ENCODE measurements at regions not wholly inside any gene's neighbourhood (a gene's known extent, or its start where the extent isn't known, plus 50 kb on each side); places are given as distances from the start of the nearest gene placed in this dataset.

DNA sequence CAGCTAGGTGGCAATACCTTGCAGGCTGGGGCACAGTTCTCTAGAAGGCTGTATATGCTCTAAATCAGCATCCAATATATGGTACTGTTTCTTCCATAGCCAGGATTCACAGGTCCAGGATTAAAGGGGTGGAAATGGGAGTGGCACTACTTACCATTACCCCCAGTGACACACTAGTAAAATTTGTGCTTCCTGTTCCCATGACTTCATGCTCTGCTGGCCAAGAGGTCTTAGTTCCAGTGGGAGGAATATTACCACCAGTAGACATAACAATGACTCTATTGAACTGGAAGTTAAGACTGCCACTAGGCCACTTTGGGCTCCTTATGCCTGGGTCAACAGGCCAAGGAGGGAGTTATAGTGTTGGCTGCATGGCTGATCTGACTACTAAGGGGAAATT, 174.3 kb upstream of the TNFAIP3 start:
- DNase-seq: no peak

DNA sequence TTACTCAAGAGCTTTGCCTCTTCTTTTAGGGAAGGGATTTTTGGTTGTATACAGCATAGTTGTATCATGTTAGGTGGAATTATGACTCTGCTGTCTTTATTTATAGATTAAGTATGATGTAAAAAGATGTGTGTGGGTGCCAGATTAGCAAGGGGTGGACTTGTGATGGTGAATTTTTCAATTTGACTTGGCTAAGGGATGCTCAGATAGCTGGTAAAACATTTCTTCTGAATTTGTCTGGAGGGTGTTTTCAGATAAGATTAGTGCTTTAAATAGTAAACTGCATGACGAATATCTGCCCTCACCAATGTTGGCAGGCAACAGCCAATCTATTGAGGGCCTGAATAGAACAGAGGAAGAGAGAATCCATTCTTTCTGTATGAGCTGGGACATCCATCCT, 173.3 kb upstream of the TNFAIP3 start:
- DNase-seq: no peak

DNA sequence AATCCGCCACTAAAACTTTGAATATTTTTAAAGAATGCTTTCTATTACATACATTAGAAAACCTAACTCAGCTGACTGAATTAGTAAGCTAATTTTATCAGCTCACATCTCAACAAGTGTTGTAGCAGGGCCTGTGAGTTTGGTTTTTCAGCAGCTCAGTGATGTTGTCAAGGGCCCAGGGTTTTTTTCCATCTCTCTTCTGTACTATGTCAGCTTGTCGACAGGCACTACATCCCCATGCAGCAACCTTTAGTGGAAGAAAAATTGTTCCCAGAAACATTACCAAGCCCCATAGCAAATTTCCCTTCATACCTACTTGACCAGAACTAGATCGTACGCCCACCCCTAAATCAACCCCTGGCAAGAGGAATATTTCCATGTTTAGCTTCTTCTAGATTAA, 170.3 kb upstream of the TNFAIP3 start:
- no peak for DNase-seq

DNA sequence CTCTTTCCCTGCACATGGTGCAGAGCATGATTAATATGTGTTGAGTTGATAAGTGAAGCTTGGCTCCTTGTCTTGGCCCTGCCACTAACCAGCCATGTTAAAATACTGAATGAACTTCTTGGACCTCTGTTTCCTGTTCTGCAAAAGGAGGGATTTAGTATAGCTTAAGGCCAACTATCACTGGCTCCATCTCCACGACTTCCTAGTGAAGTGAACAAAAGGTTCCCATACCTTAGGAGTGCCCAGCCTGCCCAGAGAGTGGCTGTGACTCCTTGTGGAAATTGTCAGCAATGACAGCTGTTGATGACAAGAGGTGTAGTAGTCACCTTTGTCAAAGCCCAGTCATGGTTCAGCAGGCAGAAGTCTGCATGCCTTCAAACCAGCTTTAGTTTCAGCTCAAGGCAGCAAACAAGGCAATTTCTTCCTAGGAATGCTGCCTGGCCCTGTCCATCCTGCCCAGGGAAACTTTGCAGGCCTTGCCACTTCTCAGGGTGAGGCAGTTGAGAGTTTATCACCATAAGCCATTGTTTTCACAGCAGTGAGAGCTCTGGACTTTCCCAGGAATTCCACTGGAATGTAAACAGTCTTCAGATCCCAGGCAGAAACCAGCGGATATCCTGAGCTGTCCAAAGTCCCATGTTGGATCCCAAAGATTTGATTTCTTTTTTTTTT, 169.7 kb upstream of the TNFAIP3 start:
- DNase-seq: no peak

DNA sequence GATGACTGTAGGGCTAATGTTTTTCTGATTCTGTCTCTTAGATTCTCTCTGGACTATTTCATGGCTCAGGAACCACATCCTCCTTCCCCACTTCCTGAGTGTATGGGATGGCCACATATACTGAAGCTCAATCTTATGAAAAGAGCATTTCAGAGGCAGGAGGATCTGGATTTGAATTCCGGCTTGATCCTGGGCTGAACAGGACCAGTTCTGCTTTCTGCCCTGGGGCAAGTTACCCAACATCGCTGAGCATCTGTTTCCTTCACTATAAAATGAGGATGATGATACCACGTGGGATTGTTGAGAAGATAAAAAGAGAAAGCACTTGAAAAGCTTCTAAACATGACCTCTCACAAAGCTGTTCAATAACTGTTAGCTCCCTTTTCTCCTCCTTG, 168.4 kb upstream of the TNFAIP3 start:
- no peak for DNase-seq

DNA sequence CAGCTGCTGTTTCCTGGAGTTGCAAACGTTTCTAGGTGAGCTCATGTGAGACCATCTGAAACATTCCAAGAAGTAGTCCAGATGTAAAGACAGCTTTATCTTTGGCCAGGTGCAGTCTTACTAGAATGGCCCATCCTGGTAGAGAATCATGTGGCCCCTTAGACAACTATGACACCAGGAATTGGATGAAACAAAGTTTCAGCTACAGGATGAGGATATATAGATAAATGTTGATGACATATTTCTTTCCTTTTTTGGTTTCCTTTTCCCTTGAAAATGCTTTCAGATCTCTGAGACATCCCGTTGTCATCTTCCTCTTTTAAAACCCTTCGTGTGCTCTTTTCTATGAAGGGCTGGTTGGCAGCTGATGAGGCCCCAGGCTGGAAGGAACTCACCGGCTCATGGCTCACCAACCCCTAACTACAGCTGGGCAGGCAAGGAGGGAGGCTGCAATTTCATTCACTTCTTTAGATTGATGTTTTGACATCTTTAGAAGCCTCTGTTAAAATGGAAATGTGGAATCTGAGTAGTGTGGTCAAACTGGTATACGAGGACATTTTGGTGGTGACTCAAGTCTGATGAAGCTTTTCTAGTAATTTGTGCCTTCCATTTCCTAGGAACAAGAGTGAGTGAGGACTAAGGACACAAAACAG, 167.9 kb upstream of the TNFAIP3 start:
- DNase-seq: no peak

DNA sequence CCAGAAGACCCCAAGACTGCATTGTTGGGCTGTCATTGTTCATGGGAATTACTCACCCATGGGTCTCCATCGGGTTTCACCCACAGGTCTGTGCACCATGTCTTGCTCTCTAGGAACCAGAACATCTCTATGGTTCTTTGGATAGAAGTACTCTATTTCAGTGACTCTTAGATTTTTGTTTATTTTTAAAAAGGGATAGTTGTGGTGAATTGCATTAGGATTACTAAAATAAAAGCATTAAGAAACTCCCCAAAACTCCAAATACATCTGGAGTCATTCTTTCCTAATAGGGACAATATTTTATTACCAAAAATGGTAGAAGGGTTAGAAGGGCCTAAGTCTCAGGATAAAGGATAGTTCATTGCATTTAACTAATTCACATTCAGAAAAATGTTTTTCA, 166.9 kb upstream of the TNFAIP3 start:
- no peak for DNase-seq

DNA sequence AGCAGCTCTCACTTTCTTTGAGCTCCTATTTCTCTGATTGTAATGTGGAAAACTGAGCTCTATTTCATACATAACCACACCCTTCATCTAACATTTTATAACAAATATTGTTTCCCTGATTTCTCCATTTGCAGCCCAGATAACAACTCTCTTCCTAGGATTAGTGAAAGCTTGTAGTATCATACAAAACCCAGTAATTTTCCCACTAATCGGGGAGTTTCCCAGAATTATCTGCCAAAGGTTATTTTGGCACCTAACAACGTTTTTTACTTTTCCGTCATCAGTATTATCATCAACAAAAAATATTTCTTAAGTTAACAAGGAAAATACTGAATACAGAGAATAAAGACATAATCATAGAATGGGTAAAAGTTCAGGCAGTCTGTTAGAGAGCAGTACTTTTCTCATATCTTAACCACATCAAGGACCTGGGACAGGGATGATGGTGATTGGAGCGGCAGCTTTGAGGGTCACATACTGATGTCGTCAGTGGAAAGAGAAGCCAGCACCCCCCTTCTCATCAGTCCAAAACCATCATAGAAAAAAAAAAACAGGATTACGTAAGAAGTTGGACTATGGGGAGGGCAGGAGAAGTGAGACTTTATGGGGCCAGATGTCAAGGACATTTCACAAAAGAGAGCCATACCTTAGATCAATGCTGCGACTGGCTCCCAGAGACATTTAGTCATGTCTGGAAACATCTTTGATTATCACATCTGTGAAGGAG, 166.1 kb upstream of the TNFAIP3 start:
- DNase-seq: no peak

DNA sequence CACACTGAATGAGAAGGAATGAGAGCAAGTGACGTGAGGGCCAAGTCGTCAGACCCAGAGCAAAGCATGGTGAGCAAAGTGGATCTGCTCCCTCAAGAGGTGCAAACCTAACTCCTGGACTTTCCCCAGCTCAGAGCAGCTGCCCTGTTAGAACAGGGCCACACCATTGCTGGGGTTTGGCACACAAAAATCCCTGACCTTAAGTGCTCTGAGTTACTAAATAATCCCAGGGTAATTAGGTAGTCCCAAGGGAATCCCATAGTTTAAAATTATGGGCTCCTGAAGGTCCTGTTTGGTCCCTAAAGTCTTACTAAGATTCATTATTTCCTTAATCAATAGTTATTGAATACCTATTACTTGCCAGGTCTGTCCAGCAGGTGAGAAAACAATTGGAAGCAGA, 165.1 kb upstream of the TNFAIP3 start:
- no peak for DNase-seq

DNA sequence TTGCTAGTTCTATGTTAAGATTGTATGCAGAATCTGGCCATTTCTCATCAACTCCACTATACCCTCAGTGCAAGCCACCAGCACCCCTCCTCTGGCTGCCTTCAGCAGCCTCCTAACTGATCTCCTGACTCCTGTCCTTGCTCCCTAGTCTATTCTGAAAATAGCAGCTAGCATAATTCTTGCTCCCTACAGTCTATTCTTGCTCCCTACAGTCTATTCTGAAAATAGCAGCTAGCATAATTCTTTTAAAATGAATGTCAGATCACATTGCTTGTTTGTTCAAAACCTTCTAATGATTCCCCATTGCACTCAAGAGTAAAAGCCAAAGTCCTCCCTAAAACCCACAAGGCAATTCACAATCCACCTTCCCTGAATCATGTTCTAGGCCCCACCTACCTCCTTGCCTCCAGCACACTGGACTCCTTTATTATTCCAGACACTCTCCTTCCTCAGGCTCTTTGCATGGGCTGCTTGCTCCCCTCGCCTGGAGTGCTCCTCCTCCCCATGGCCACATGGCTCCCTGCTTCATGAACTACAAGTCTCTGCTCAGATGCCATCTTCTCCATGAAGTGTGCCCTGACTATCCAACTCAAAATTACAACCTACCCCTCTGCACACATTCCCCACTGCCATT, 164.2 kb upstream of the TNFAIP3 start:
- no peak for DNase-seq

DNA sequence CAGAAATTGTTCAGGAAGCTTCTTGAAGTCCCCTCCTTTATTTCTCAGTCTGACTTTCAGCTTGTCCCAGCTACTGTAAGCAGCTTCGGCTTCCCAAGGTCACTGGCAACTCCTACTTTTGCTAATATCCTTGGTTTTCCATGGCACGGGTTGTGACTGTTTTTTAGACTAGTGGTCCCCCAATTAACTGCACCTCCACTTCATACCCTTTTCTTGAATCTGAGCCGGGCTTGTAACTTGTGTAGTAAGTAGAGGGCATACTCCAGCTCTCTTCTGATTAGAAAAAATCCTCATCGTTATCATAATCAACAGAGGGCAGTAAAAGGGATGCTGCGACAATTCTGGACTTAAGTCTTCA, 162.3 kb upstream of the TNFAIP3 start:
- no peak for DNase-seq

DNA sequence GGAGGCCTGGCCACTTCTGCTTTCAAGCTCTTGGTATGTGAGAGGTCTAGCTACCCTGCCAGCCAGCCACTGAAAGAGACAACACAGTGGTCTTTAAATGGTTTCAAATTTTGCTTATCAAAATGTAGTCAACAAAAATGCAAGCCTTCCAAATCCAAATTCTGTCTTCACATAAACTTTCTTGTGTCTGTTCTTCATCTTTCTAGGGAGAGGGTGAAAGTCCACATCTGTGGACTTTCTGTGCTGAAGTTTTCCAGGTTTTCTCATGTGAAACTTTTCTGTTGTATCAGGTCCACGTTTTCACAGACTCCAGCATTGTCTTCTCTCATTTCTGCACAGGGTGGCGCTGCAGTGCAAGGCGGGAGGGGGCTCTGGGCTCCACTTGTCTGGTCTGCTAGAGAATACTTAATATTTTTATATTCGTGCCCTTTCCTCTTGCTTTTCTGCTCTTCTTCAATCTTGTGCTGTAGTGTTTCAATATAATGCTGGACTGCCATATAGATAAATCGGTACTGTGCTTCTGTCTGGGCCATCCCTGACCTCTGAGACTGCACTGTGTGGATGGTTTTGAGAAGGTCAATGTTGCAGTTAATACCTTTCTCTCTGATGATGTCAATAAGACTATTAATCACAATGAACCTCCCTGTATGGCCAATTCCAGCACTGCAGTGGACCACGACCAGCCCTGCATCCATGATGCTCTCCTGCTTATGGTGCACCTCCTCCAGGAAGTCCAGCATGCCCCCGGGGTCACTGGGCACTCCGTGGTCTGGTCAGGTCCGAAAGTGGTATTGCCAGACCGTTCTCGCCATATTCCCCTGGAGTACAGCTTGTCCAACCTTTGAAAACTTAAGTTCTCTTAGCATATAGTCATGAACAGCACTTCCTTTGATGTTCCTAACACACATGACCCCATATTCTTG, 161.6 kb upstream of the TNFAIP3 start:
- DNase-seq: peak; percentile 49

DNA sequence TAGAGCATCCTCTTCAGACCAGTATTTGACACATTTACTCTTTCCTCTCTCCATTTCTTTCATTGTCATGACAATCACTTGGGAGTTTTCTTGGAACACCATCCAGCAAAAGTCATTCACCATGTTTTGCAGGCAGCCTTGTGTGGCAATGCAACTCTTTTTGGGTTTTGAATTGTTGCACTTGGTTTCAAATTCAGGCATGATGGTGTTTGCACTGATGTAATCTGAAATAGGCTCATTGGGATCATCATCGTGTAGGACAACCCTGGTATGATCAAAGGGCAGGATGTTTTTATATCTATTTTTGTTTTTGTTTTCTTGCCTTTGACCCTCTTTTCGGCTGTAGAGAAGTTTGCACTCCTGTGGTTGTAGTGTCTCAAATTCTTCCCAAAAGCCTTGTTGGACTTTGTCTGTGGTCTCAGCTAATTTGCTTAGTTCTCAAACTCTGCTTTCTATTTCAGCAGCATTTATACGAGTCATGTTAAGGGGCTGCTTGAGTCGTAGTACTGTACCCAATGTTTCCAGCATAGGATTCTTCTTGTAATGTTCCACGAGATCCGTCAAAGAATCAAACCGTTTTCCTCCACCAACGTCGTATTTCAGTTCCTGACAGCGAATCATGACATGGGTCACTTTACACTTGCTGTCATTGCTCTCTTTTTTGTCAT, 160.8 kb upstream of the TNFAIP3 start:
- no peak for DNase-seq

DNA sequence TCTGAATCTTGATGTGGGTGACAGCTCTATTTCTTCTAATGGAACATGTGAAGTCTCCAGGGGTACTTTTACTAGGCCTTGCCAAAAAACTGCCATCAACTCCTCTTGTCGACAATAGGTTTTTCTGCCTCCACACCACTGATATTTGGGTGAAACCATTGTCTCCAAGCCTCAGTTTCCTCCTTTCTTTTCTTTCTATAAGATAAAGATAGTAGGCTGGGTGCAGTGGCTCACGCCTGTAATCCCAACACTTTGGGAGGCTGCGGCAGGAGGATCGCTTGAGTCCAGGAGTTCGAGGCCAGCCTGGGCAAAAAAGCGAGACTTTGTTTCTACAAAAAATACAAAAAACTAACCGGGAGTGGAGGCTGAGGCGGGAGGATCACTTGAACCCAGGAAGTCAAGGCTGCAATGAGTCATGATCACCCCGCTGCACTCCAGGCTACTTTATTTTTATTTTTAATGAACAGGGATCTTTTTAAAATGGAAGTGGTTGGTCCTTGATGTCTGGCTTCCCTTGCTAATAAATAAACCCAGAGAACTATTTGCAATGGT, 159.9 kb upstream of the TNFAIP3 start:
- no peak for DNase-seq

DNA sequence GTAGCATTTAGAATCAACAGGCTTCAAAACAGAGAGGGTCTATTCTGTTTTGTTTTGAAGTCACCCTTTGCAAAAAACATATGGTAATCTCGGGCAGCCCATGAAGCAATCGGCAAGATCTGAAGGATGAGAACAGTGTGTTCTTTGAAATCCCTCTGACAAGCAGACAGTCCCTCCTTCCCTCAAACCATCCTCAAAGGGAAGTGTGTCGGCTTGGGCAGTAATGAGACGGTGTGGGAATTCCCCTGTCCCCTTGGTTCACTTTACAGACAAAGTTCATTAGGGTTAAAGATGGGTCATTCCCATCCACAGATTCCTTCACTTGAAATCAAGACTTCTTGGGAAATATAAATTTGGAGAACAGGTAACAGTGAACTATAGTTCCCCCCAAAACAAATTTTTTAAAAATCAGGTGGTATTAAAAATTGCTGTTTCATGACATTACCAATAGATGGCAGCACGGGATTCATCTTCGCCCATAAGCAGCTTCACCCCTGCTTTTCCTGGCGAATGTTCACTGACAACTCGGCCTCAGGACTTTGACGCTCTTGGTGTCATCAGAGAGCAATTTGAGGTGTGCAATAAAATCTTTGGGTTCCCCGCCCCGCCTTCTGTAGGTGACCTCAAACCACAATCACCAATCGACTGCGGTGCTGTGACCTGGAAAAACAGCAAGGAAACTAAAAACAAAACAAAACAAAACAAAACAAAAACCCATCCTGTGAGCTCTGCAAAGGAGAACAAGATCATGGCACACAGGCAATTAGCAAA, 159.3 kb upstream of the TNFAIP3 start:
- peak; percentile 49 for DNase-seq

DNA sequence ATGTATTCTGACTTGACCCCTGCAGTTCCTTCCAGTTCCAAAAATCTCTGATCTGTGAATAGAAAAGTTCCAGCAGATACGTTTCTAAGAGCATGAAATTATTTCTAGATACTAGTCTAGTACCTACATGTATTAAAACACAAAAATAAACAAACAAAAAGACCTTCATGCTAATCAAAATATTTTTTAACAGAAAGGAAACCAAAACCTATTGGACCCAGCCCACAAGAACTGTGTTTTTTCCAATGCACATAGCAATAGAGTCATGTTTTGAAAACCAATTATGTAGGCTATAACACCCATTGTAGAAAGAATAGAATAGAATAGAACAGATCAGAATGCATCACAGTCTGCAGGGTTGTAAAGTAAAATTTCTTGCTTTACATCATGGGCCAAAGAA, 158.6 kb upstream of the TNFAIP3 start:
- DNase-seq: no peak

DNA sequence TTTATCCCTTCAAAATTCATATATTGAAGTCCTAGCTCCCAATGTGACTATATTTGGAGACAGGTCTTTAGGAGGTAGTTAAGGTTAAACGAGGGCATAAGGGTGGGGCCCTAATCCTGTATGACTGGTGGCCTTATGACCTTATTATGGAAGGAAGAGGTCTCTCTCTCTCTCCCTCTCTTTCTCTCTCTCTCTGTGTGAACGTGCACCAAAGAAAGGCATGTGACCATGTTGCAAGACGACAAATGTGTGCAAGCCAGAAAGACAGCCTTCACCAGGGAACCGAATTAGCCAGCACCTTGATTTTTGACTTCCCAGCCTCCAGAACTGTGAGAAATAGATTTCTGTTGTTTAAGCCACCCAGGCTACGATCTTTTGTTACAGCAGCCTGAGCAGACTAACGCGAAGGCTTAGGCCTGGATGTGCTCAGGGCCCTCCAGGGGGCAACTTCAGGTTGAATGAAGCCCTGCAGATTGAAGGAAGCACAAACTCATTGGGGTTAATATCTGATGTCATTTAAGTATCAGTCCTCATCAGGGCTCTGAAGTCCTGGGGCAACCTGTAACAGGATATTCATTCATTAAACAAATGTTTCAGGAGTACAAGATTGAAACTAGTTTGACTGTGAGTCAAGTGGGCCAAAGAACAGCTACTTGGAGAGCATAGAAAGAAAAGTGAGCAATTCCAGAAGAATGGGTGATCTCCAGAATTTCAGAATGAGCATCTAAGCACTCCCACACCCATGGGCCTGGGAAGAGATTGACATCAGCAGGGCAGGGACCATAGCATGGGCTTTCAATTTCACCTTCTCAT, 157.4 kb upstream of the TNFAIP3 start:
- DNase-seq: no peak

DNA sequence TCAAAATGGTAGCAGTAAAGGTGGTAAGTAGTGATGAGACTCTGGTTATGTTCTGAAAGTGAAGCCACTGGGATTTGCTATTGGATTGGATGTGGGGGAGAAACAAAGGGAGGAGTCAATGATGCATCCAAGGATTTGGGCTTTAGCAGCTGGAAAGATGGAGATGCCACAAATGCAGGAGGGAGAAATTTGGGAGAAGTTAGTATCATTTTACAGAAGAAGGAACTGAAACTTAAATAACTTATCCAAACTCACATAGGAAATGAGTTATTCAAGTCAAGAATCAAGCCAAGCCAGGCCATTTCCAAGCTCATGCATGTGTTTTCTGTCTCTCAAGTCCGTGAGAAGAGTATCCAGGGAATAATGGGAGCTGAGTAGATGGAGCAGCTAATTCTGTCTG, 155.1 kb upstream of the TNFAIP3 start:
- DNase-seq: no peak

DNA sequence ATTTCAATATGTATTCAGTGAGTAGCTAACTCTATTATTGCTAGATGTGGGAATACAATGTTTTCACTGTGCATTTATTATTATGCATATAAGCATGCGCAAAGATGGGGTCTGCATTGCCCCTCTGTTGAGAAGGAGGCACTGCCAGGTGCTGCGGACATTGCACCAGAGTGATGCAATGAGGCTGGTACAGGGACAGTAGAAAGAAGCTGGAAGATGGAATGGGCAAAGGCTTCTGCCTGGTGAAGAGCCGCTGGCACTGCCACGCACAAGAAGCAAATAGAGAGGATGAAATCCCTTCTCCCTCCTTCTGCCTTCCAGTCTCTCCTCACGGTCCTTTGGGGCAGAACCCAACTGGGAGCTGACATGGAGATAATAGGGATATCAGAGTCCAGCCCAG, 154.5 kb upstream of the TNFAIP3 start:
- no peak for DNase-seq

DNA sequence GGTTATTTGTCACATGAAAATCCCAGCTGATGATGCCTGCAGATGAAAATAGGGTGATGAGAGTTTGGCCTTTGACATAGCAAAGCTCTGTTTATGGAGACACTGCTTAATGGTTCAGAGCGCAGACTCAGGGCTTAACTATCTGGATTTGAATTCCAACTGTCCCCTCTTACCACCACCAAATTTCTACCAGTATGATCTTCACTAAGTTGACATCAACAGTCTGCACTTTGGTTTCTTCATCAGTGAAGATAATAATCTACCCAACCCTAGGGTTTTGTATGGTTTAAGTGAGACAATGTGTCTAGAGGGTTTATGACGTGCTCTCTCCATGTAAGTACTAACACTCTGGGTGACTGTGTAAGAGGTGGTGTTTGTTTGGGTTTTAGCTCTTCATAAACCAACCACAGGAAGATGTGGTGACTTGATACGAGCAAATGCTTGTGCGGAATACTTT, 151.4 kb upstream of the TNFAIP3 start:
- DNase-seq: no peak
